ENCODE measurements at regions not wholly inside any gene's neighbourhood (a gene's known extent, or its start where the extent isn't known, plus 50 kb on each side); places are given as distances from the start of the nearest gene placed in this dataset.
"Not testable (repeated sequence)": the region's sequence is repeated elsewhere in the genome, so short reads cannot be mapped to it uniquely, and the experiment has no call there.

DNA sequence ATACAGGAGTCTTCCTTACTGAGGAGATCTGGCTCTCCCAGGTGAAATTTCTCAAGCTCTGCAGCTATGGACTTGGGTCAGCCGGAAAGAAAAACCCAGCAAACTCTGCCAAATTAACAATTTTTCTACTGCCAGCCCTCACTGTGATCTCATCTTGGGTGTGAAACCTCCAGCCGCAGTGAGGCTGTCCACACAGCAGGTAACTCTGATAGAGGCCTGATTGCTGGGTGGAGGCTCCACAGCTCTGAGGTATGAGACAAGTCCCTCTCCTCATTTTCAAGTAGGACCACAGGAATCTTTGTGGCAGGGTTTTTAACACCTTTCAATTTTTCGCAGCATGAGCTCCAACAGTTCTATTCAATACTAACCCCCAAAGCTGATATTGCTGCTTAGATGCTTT, 430.6 kb upstream of the RAB6C start:
- DNase-seq = no peak

DNA sequence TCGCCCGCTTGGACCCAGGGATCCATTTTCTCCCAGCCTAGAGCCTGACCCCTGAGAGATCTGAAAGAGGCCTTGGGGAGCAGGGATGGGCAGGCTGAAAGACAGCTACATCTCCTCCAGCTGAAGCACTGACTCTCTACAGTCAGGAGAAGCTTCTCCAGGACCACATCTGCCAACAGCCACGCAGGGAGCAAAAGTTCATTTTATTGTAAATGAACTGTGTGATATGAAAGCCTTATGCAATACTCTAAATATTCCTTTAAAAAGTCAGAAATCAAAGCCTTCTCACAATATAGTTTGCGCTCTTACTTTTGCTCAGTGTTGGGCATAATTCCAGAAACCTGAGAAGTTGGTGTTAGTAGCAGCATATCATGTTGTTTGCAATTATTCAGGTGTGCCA, 428.9 kb upstream of the RAB6C start:
- DNase-seq = no peak

GRCh38 chr2:129554373-129554772, 425.1 kb upstream of the RAB6C start:
- DNase-seq = no peak

GRCh38 chr2:129559101-129559500, 420.4 kb upstream of the RAB6C start:
- no peak for DNase-seq

- DNase-seq = no peak
Observed at GRCh38 chr2:129565551-129566109, 413.8 kb upstream of the RAB6C start.

DNA sequence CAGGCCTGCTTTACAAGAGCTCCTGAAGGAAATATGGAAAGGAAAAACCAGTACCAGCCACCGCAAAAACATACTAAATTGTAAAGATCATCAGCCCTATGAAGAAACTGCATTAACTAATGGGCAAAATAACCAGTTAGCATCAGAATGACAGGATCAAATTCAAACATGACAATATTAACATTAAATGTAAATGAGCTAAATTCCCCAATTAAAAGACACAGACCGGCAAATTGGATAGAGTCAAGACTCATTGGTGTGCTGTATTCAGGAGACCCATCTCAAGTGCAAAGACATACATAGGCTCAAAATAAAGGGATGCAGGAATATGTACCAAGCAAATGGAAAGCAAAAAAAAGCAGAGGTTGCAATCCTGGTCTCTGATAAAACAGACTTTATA, 408.7 kb upstream of the RAB6C start:
- DNase-seq = not testable (repeated sequence)

DNA sequence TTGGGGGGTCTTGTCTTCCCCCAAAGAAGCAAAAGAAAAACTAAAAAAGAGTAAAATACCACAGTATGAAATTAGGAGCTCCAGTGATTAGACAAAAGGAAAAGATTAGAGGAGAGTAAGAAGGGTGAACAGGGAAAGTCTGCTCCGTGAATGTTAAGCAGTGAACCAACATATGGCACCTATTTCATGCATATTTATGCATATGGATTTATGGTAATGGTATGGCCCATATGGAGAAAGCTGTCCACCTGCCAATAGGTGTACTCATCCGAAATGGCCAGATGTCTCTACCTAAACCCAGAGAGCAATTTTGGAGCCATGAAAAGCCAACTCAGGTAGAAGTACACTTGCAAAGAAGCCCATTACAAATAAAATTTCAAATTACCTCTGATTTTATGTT, 404.0 kb upstream of the RAB6C start:
- no peak for DNase-seq

GRCh38 chr2:129575880-129576279, 403.6 kb upstream of the RAB6C start:
- no peak for DNase-seq

GRCh38 chr2:129580001-129580400, 399.5 kb upstream of the RAB6C start:
- DNase-seq = no peak

DNA sequence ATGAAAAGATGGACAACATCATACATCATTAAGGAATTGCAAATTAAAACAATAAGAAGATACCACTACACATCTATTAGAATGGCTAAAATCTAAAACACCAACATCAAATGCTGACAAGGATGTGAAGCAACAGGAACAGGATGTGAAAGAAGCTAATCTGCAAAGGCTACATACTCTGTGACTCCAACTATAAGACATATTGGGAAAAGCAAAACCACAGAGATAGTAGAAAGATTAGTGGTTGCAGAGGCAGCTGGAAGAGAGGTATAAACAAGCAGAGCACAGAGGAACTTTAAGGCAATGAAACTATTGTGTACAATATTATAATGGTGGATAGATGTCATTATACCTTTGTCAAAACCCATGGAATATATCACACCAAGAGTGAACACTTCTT, 393.7 kb upstream of the RAB6C start:
- DNase-seq = no peak

- DNase-seq = no peak
Observed at GRCh38 chr2:129587426-129588064, 391.9 kb upstream of the RAB6C start.

- DNase-seq = no peak
Observed at GRCh38 chr2:129604560-129604959, 374.9 kb upstream of the RAB6C start.

DNA sequence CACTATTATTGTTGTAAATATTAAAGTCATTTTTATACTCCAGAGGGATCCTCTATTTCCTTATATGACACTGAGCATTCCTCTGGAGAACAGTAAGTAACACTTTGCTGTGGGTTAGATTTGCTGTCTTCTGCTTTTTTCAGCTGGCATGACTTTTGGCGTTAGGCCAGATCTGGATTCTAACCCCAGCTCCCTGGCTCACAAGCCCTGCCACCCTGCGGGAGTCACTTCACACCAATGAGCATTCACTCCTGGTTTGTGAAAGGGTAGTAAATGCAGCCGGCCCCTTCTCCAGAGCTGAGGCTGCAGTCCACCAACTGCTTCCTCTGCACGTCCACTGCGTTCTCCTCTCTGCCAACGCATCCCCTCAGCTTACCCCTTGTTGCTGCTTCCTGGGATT, 373.8 kb upstream of the RAB6C start:
- no peak for DNase-seq

DNA sequence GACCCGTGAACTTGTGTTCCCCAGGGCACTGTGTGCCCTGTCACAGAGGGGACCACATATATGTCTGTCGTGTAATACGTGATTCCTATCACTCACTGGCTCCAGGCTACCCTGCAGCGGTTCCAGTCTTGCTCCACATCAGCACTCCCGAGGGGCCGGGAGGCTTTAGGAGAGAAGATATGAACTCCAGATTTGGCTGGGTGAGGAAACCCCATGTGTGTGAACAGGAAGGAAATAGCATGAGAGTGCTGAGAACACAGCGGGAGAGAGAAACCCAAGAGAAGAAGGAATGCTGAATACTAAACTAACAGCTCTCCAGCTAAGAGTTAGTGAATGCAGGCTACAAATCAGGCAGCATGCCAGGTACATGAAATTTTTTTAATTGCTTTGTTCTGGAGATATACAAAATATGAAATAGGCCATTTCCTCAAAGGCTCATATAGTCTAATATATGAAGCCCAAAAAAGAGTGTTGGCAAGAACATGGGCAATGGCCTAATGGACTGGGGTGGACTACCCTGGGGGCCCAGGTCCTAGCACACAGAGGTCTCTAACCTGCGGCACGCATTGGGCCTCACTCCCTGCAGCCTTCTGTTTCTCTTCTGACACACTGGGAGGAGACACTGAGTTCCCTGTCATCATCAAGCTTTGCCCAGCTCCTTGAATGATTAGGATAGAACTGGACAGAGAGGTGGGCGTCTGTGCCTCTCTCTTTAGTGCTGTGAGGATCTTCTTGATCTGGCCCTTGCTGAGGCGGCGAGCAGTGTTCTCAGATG, 372.8 kb upstream of the RAB6C start:
- DNase-seq = no peak

DNA sequence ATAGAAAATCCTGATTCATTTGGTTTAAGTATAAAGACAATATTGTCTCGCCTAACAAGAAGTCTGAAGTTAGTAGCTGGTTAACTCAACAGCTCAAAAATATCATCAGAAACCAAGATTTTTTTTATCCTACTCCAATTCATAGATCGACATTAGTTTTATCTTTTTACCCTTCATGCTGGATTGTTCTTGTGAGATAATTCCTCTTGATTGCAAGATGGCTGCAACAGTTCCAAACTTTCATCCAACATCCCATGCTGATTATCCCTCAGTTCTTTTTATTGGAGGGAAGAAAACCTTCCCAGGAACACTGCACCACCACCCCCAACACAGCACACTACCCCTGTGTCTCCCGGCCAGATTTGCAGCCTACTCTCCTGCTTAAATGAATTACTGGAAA, 370.2 kb upstream of the RAB6C start:
- no peak for DNase-seq

GRCh38 chr2:129610766-129611165, 368.7 kb upstream of the RAB6C start:
- DNase-seq = no peak

DNA sequence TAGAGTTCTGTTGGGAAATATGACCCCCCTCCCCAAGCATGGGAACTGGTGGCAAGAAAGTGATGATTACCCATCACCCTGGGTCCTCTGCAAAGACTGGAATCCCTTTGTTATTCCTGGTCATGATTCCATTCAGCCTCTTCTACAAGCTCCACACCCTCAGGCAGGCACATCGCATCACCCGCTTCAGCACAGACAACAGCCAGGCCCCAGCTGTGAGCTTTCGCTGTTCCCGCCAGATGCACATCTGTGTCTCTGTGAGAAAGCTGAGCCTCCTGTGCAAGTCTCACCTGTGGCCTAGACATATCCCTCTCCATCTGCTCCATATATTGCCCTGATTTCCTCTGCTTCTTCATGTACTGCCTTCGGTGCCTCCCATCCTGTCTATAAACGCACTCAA, 368.0 kb upstream of the RAB6C start:
- DNase-seq = no peak

DNA sequence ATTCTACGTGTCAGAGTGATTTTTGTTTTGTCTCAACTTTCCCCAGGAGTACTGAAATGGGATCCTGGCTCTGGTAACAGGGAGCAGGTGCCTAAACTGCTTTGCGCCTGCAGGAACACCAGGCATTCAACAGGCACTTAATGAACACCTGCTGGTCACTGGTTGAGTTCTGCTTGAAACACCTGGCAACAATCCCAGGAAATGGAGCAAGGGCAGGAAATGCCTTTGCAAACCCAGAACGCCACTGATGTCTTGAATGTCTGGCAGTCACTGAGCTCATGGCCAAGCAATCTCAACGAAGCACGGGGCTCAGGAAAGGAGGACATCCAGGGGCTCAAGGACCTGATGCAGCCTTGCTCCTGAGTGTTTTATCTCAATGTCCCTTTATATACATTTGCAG, 360.0 kb upstream of the RAB6C start:
- no peak for DNase-seq

DNA sequence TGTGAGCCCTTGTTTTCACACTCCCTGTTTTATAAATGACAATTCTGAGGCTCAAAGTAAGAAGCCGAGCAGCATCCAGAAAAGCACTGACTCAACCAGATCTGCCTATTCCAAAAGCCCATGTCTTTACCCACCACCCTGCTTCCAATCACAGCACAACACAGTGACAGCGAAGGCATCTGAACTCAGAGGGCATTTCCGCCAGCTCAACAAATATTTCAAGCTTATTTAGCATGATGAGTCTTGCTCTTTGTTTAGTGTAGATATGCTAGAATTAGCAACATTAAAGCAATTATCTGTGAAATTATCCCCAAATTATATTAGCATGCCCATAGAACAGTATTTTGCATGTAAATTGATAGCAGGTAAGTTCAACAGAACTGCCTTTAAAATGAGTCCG, 359.1 kb upstream of the RAB6C start:
- DNase-seq = no peak

- DNase-seq = no peak
Observed at GRCh38 chr2:129623783-129624182, 355.7 kb upstream of the RAB6C start.

DNA sequence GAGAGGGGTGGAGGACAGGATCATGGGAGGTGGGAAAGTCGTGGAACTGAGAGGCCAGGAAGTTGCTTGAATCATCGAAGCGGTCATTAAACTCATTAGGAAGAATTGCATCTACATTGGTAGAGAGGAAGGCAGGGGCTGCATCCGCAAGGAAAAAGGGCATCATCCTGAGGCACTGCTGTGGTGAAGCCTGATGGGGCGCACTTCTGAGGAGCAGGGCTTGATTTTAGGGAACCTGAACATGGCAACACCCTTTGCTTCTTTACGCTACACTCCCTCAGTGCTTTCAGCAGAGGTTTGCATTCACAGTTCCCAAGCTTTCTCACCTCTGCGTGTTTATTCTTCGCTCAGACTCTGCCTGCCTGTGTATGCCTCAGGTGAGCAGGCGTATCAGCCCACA, 352.0 kb upstream of the RAB6C start:
- no peak for DNase-seq

DNA sequence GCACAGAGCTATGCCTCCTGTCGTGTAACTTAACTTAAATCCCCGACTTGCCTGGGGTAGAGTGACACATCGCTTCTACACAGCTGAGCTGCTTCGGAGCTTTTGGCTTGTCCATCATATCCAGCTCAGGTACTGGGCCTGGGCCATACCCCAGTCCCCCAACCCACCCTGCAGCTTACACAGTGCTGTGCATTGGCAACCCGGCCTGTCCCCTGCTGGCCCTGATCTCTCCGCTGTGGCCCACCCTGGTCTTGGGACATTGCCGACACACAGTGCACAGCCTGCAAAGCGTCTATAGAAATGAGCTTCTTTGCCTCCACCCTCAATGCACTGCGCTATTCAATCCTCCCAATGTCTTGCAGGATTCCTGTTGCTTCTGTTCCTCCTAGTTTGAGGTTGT, 342.8 kb upstream of the RAB6C start:
- DNase-seq = no peak

DNA sequence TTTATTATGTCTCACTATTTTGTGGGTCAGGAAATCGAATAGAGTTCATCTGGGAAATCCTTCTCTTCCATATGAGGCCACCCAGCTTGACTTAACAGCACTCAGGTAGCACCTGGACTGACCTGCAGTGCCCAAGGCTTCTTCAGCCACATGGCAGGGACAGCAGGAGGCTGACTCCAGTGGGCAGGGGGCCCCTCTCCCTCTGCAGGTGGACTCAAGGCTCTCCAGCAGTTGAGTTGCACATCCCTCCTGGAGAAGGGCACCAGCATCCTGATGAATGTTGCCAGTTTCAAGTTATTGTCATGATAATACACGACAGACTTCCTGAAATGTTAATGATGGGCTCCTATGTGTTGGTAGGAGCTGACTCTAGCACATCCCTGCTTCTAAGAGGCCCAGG, 338.1 kb upstream of the RAB6C start:
- no peak for DNase-seq

DNA sequence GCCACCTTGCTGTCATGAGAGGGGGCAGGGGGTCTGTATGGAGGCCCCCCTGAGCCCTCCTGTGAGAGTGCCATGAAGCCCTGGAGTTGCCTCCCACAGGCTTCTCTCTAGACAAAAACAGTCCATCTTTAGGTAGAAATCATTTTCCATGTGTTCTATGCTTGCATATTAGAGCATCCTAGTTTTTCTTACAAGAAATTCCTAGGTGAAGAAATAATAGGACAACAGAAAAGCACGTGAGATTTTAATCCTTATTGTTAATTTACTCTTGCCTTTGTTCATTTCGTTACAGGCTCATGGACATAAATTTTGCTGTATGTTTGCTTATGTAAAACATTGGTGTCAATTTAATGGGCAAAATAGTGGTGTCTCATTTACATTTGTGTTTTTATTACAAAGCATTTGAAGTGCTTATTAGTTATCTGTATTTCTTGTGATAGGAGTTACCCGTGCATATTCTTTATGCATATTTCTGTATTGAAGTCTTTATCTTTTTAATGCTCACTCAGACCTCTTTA, 336.9 kb upstream of the RAB6C start:
- no peak for DNase-seq

Data from CD4-positive, alpha-beta T cell treated with Interleukin-6 for 4 hours (primary cell).